UCSD-AML1 (cell line): ENCODE measurements at regions not wholly inside any gene's neighbourhood (a gene's known extent, or its start where the extent isn't known, plus 50 kb on each side); places are given as distances from the start of the nearest gene placed in this dataset.
"Not testable (repeated sequence)": the region's sequence is repeated elsewhere in the genome, so short reads cannot be mapped to it uniquely, and the experiment has no call there.

Source experiments
- DNase-seq: peaks from one replicate; lab custom pipeline; 2025; ENCODE audit not compliant: unreplicated experiment; lab: John Stamatoyannopoulos, UW

GRCh38 chr14:85338895-85339294 is 191.0 kb upstream of the FLRT2 start:
- no peak for DNase-seq

- no peak for DNase-seq
Observed at GRCh38 chr14:85342858-85343607, 186.9 kb upstream of the FLRT2 start.

- no peak for DNase-seq
Observed at GRCh38 chr14:85344171-85344570, 185.8 kb upstream of the FLRT2 start.

GRCh38 chr14:85344847-85345570 is 184.9 kb upstream of the FLRT2 start:
- DNase-seq, result no peak

- no peak for DNase-seq
Observed at GRCh38 chr14:85350667-85351066, 179.3 kb upstream of the FLRT2 start.

GRCh38 chr14:85352588-85352987 is 177.4 kb upstream of the FLRT2 start:
- DNase-seq, result not testable (repeated sequence)

- DNase-seq, result no peak
Observed at GRCh38 chr14:85357120-85357519, 172.8 kb upstream of the FLRT2 start.

- DNase-seq, result no peak
Observed at GRCh38 chr14:85358136-85358785, 171.7 kb upstream of the FLRT2 start.

GRCh38 chr14:85359505-85359904 is 170.4 kb upstream of the FLRT2 start:
- DNase-seq, result no peak

GRCh38 chr14:85363358-85363757 is 166.6 kb upstream of the FLRT2 start:
- no peak for DNase-seq

- no peak for DNase-seq
Observed at GRCh38 chr14:85366226-85366625, 163.7 kb upstream of the FLRT2 start.

- DNase-seq, result no peak
Observed at GRCh38 chr14:85380881-85381280, 149.1 kb upstream of the FLRT2 start.

- no peak for DNase-seq
Observed at GRCh38 chr14:85382341-85382740, 147.6 kb upstream of the FLRT2 start.

GRCh38 chr14:85387181-85387580 is 142.8 kb upstream of the FLRT2 start:
- no peak for DNase-seq

GRCh38 chr14:85390236-85390635 is 139.7 kb upstream of the FLRT2 start:
- no peak for DNase-seq

- no peak for DNase-seq
Observed at GRCh38 chr14:85391455-85391854, 138.5 kb upstream of the FLRT2 start.

GRCh38 chr14:85391892-85392291 is 138.1 kb upstream of the FLRT2 start:
- DNase-seq, result no peak

- no peak for DNase-seq
Observed at GRCh38 chr14:85399186-85399585, 130.8 kb upstream of the FLRT2 start.

- DNase-seq, result no peak
Observed at GRCh38 chr14:85400678-85401077, 129.3 kb upstream of the FLRT2 start.

GRCh38 chr14:85401384-85401783 is 128.6 kb upstream of the FLRT2 start:
- DNase-seq, result no peak

GRCh38 chr14:85402569-85403162 is 127.3 kb upstream of the FLRT2 start:
- DNase-seq, result no peak
